Liver (tissue), 7 donors: ENCODE measurements at regions not wholly inside any gene's neighbourhood (a gene's known extent, or its start where the extent isn't known, plus 50 kb on each side); places are given as distances from the start of the nearest gene placed in this dataset.
"Not testable (repeated sequence)": the region's sequence is repeated elsewhere in the genome, so short reads cannot be mapped to it uniquely, and the experiment has no call there.

Source experiments
- DNase-seq: peaks from one replicate; pipeline ENCODE4 v3.0.0-alpha.2; 2017; ENCODE audit warnings: low spot score
- H3K27ac ChIP-seq, 2 donors: one replicate each; pipeline ENCODE4 v1.7.0; 2013; ENCODE audit warnings: inconsistent platforms in 2 of 2, low read length in 2 of 2, control low read depth in 1 of 2, low read depth in 1 of 2, mild to moderate bottlenecking in 1 of 2
- H3K27me3 ChIP-seq, 4 donors: one replicate each; pipeline versions ENCODE4 v1.6.1 to v1.7.0; 2013; ENCODE audit warnings: low read length in 3 of 4, inconsistent platforms in 1 of 4, mild to moderate bottlenecking in 1 of 4, moderate library complexity in 1 of 4; ENCODE audit not compliant: control insufficient read depth in 4 of 4, insufficient read depth in 4 of 4
- H3K36me3 ChIP-seq, 4 donors: one replicate each; pipeline versions ENCODE4 v1.6.1 to v1.7.0; 2013; ENCODE audit warnings: low read length in 3 of 4, mild to moderate bottlenecking in 3 of 4, low read depth in 1 of 4, moderate library complexity in 1 of 4; ENCODE audit not compliant: control insufficient read depth in 4 of 4, insufficient read depth in 3 of 4
- H3K4me1 ChIP-seq, 4 donors: one replicate each; pipeline versions ENCODE4 v1.6.1 to v1.7.0; 2013; ENCODE audit warnings: low read length in 3 of 4, mild to moderate bottlenecking in 3 of 4, moderate library complexity in 1 of 4; ENCODE audit not compliant: control insufficient read depth in 4 of 4, insufficient read depth in 4 of 4
- H3K4me3 ChIP-seq, 3 donors: one replicate each; pipeline versions ENCODE4 v1.6.1 to v1.7.0; 2013; ENCODE audit warnings: low read length in 3 of 3, control low read depth in 1 of 3, low read depth in 1 of 3, mild to moderate bottlenecking in 1 of 3
- H3K9ac ChIP-seq, 2 donors: one replicate each; pipeline ENCODE4 v1.7.0; 2013; ENCODE audit warnings: low read length in 2 of 2, mild to moderate bottlenecking in 2 of 2, moderate library complexity in 2 of 2, control low read depth in 1 of 2, low read depth in 1 of 2
- H3K9me3 ChIP-seq, 4 donors: one replicate each; pipeline versions ENCODE4 v1.6.1 to v1.7.0; 2013; ENCODE audit warnings: low read length in 3 of 4; ENCODE audit not compliant: control insufficient read depth in 4 of 4
- ATF3 ChIP-seq: IDR thresholded peaks from 2 replicates; pipeline ENCODE4 v1.6.1; 2016; ENCODE audit warnings: antibody characterized with exemption
- FOXA1 ChIP-seq: IDR thresholded peaks from 2 replicates; pipeline ENCODE4 v1.6.1; 2016; ENCODE audit warnings: antibody characterized with exemption
- FOXA2 ChIP-seq: IDR thresholded peaks from 2 replicates; pipeline ENCODE4 v1.6.1; 2016; ENCODE audit warnings: antibody characterized with exemption
- GABPA ChIP-seq, 2 donors: IDR thresholded peaks in 1 of 2; conservative IDR thresholded peaks in 1 of 2; 2 replicates each; pipeline ENCODE4 v1.6.1; 2016; ENCODE audit warnings: antibody characterized with exemption in 2 of 2, mild to moderate bottlenecking in 1 of 2, moderate library complexity in 1 of 2
- HNF4G ChIP-seq: IDR thresholded peaks from 2 replicates; pipeline ENCODE4 v1.6.1; 2016; ENCODE audit warnings: antibody characterized with exemption
- NR2F2 ChIP-seq: IDR thresholded peaks from 2 replicates; pipeline ENCODE4 v1.6.1; 2016; ENCODE audit warnings: antibody characterized with exemption
- RXRA ChIP-seq, 2 donors: IDR thresholded peaks; 2 replicates each; pipeline ENCODE4 v1.6.1; 2017 to 2018; ENCODE audit warnings: antibody characterized with exemption in 2 of 2, mild to moderate bottlenecking in 1 of 2
- SP1 ChIP-seq: IDR thresholded peaks from 2 replicates; pipeline ENCODE4 v1.6.1; 2018; ENCODE audit warnings: antibody characterized with exemption, mild to moderate bottlenecking
- TAF1 ChIP-seq: conservative IDR thresholded peaks from 2 replicates; pipeline ENCODE4 v1.6.1; 2016; ENCODE audit warnings: antibody characterized with exemption, mild to moderate bottlenecking
- YY1 ChIP-seq: IDR thresholded peaks from 2 replicates; pipeline ENCODE4 v1.6.1; 2016; ENCODE audit warnings: antibody characterized with exemption, mild to moderate bottlenecking
- WGBS: extraction: QIAGEN DNeasy Blood & Tissue Kit; methylation state at CpG from one replicate; pipeline ENCODE4 v1.1.7; 2013; 5-methylcytosine and 5-hydroxymethylcytosine counted together
- TF ChIP-seq, protein P1 (sequence below): IDR thresholded peaks from 2 replicates; pipeline ENCODE4 v1.6.1; 2016; ENCODE audit warnings: antibody characterized with exemption
- TF ChIP-seq, protein P2 (sequence below): IDR thresholded peaks from 2 replicates; pipeline ENCODE4 v1.6.1; 2016; ENCODE audit warnings: antibody characterized with exemption
- donor health status: healthy.
- donor health status: healthy.
- donor health status: healthy.
- donor health status: healthy.

DNA sequence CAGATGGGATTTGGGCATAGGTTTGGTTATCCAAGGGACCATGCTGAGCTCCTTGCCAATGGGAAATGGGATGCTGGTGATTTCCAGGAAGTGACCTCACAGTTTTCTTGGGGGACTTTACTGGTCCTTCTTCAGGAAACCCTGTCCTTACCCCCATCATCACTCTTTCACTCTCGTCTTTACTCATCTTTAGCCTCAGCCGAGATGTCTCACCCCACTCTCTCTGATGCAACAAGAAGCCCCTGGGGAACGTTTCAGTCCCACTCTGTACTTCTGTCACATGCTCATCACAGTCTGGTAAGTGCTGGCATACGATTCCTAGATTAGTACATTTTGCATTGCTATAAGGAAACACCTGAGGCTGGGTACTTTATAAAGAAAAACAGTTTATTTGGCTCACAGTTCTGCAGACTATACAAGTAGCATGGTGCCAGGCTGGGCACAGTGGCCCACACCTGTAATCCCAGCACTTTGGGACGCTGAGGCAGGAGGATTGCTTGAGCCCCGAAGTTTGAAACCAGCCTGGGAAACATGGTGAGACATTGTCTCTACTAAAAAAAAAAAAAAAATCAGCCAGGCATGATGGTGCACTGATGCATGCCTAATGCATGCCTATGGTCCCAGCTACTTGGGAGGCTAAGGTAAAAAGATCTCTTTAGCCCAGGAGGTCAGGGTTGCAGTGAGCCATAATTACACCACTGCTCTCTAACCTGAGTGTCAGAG lies 63.5 kb upstream of the VKORC1L1 start:
- no peak overlapping the region for H3K9ac ChIP-seq
- no peaks in the 10 kb centered on the region for H3K27me3 ChIP-seq
- H3K36me3 ChIP-seq = peaks cover 0 to 3% (median 0%) of the 10 kb centered on the region in 4 donors
- WGBS = 85% methylated on average over 6 of the region's 6 CpGs
- TF ChIP-seq YY1 (no peak), GABPA (IDR thresholded peaks at IDR 0.05 in 1 of 2, conservative IDR thresholded peaks at IDR 0.05 in 1 of 2) (no peak), SP1 (no peak), FOXA1 (no peak), RXRA (IDR thresholded peaks at IDR 0.05) (no peak)
- H3K9me3 ChIP-seq = no peaks in the 10 kb centered on the region
- no peak overlapping the region for H3K4me3 ChIP-seq
- no peak for DNase-seq
- H3K4me1 ChIP-seq = no peaks in the 10 kb centered on the region
- H3K27ac ChIP-seq = no peak overlapping the region

GRCh38 chr7:65809982-65810288 lies 62.9 kb upstream of the VKORC1L1 start:
- TF ChIP-seq ATF3 (no peak), TAF1 (no peak), RXRA (IDR thresholded peaks at IDR 0.05) (no peak), FOXA2 (no peak)
- TF ChIP-seq, protein P1, sequence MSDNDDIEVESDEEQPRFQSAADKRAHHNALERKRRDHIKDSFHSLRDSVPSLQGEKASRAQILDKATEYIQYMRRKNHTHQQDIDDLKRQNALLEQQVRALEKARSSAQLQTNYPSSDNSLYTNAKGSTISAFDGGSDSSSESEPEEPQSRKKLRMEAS = no peak
- Histone ChIP-seq H3K27ac (no peak overlapping the region), H3K36me3 (peaks cover 0 to under 1% (median 0%) of the 10 kb centered on the region in 4 donors), H3K9ac (no peak overlapping the region), H3K4me1 (no peaks in the 10 kb centered on the region), H3K27me3 (no peaks in the 10 kb centered on the region), H3K9me3 (no peaks in the 10 kb centered on the region), H3K4me3 (no peak overlapping the region)
- 88% methylated on average over 3 of the region's 3 CpGs for WGBS
- no peak for DNase-seq

DNA sequence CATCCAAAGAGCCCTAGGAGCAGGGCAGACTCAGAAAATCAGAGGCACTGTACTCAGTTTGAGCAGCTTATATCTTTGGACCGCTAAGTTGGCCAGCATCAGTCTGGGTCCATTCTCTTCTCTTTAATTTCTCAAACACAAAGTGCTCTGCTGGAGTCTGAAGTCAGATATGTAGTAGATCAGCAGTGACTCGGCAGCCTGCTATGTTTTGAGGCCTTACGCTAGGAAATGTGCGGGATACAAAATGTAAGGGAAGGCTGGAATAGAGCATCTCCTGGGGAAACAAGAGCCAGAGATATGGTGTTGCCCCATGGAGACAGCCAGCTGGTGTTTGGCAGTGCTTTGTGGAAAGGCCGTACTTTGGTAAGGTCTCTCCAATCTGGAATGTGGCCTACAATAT lies 60.6 kb upstream of the VKORC1L1 start:
- DNase-seq = no peak
- H3K27ac ChIP-seq = no peak overlapping the region
- TF ChIP-seq TAF1 (no peak), HNF4G (no peak), SP1 (no peak), FOXA1 (no peak), GABPA (IDR thresholded peaks at IDR 0.05 in 1 of 2, conservative IDR thresholded peaks at IDR 0.05 in 1 of 2) (no peak), NR2F2 (no peak)
- TF ChIP-seq, protein P2, sequence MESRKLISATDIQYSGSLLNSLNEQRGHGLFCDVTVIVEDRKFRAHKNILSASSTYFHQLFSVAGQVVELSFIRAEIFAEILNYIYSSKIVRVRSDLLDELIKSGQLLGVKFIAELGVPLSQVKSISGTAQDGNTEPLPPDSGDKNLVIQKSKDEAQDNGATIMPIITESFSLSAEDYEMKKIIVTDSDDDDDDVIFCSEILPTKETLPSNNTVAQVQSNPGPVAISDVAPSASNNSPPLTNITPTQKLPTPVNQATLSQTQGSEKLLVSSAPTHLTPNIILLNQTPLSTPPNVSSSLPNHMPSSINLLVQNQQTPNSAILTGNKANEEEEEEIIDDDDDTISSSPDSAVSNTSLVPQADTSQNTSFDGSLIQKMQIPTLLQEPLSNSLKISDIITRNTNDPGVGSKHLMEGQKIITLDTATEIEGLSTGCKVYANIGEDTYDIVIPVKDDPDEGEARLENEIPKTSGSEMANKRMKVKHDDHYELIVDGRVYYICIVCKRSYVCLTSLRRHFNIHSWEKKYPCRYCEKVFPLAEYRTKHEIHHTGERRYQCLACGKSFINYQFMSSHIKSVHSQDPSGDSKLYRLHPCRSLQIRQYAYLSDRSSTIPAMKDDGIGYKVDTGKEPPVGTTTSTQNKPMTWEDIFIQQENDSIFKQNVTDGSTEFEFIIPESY = no peak

GRCh38 chr7:65814556-65815167 lies 58.2 kb upstream of the VKORC1L1 start:
- H3K27ac ChIP-seq, DNase-seq, H3K27me3 ChIP-seq, H3K36me3 ChIP-seq, H3K9ac ChIP-seq, H3K4me3 ChIP-seq, H3K9me3 ChIP-seq, H3K4me1 ChIP-seq: not testable (repeated sequence)
- WGBS = 91% methylated on average over 3 of the region's 3 CpGs

More for the DNA sequence above, 60.6 kb upstream of the VKORC1L1 start:
- WGBS = 94% methylated on average over 5 of the region's 5 CpGs
- Histone ChIP-seq H3K36me3 (no peaks in the 10 kb centered on the region), H3K4me1 (no peaks in the 10 kb centered on the region), H3K9me3 (no peaks in the 10 kb centered on the region), H3K9ac (no peak overlapping the region), H3K4me3 (no peak overlapping the region), H3K27me3 (no peaks in the 10 kb centered on the region)
